ENCODE measurements at regions not wholly inside any gene's neighbourhood (a gene's known extent, or its start where the extent isn't known, plus 50 kb on each side); places are given as distances from the start of the nearest gene placed in this dataset.

GRCh38 chr5:84790406-84790805, 405.7 kb upstream of the EDIL3 start:
- FAIRE-seq (no peak), DNase-seq (ENCODE audit: low read depth, low spot score) (no peak)
- no peak for TF ChIP-seq CTCF (optimal IDR thresholded peaks at IDR 0.05 in 1 of 3, IDR thresholded peaks at IDR 0.05 in 1 of 3, conservative IDR thresholded peaks at IDR 0.05 in 1 of 3; ENCODE audit: extremely low read depth in 1 of 3, insufficient read depth in 2 of 3, low read length in 3 of 3)
- TF ChIP-seq EZH2 (IDR thresholded peaks at IDR 0.05; ENCODE audit: low read length), result no peak
- Histone ChIP-seq H3K4me2 (ENCODE audit: control insufficient read depth, extremely low read depth, insufficient read depth, low read depth, low read length) (no peak overlapping the region), H3K4me3 (ENCODE audit: control insufficient read depth in 2 of 3, extremely low read depth in 1 of 3, insufficient read depth in 2 of 3, low read depth in 1 of 3, low read length in 3 of 3) (no peak overlapping the region), H3K27ac (ENCODE audit: control insufficient read depth, insufficient read depth, low read length) (no peak overlapping the region), H3K4me1 (ENCODE audit: control insufficient read depth, extremely low read depth, insufficient read depth, low read length) (no peaks in the 10 kb centered on the region), H3K9me3 (ENCODE audit: control insufficient read depth, low read depth, low read length) (no peaks in the 10 kb centered on the region), H2AFZ (ENCODE audit: control insufficient read depth, low read length) (no peak overlapping the region), H3K36me3 (ENCODE audit: control insufficient read depth in 2 of 2, extremely low read depth in 1 of 2, insufficient read depth in 2 of 2, low read length in 2 of 2) (no peaks in the 10 kb centered on the region), H3K9ac (ENCODE audit: control insufficient read depth, extremely low read depth, insufficient read depth, low read length) (no peak overlapping the region), H3K9me1 (ENCODE audit: control insufficient read depth, extremely low read depth, insufficient read depth, low read length) (no peaks in the 10 kb centered on the region), H3K27me3 (ENCODE audit: control insufficient read depth, extremely low read depth, insufficient read depth, low read length) (no peaks in the 10 kb centered on the region), H4K20me1 (ENCODE audit: control insufficient read depth, extremely low read depth, insufficient read depth, low read length) (no peaks in the 10 kb centered on the region), H3K79me2 (ENCODE audit: control insufficient read depth, insufficient read depth, low read length) (no peaks in the 10 kb centered on the region)
- dilution Hi-C loops (cut with MboI; ENCODE audit: extremely low pct_ligation_motif_present, low sequenced_read_pairs), result no loop called here

GRCh38 chr5:84783003-84783402, 398.3 kb upstream of the EDIL3 start:
- Histone ChIP-seq H4K20me1 (ENCODE audit: control insufficient read depth, extremely low read depth, insufficient read depth, low read length) (no peaks in the 10 kb centered on the region), H3K27ac (ENCODE audit: control insufficient read depth, insufficient read depth, low read length) (no peak overlapping the region), H3K4me3 (ENCODE audit: control insufficient read depth in 2 of 3, extremely low read depth in 1 of 3, insufficient read depth in 2 of 3, low read depth in 1 of 3, low read length in 3 of 3) (no peak overlapping the region), H2AFZ (ENCODE audit: control insufficient read depth, low read length) (no peak overlapping the region), H3K27me3 (ENCODE audit: control insufficient read depth, extremely low read depth, insufficient read depth, low read length) (no peaks in the 10 kb centered on the region), H3K9ac (ENCODE audit: control insufficient read depth, extremely low read depth, insufficient read depth, low read length) (no peak overlapping the region), H3K36me3 (ENCODE audit: control insufficient read depth in 2 of 2, extremely low read depth in 1 of 2, insufficient read depth in 2 of 2, low read length in 2 of 2) (no peaks in the 10 kb centered on the region), H3K79me2 (ENCODE audit: control insufficient read depth, insufficient read depth, low read length) (no peaks in the 10 kb centered on the region), H3K4me1 (ENCODE audit: control insufficient read depth, extremely low read depth, insufficient read depth, low read length) (no peaks in the 10 kb centered on the region), H3K9me3 (ENCODE audit: control insufficient read depth, low read depth, low read length) (no peaks in the 10 kb centered on the region), H3K4me2 (ENCODE audit: control insufficient read depth, extremely low read depth, insufficient read depth, low read depth, low read length) (no peak overlapping the region), H3K9me1 (ENCODE audit: control insufficient read depth, extremely low read depth, insufficient read depth, low read length) (no peaks in the 10 kb centered on the region)
- FAIRE-seq, result no peak
- dilution Hi-C loops (cut with MboI; ENCODE audit: extremely low pct_ligation_motif_present, low sequenced_read_pairs), result no loop called here
- DNase-seq (ENCODE audit: low read depth, low spot score), result no peak
- TF ChIP-seq CTCF (optimal IDR thresholded peaks at IDR 0.05 in 1 of 3, IDR thresholded peaks at IDR 0.05 in 1 of 3, conservative IDR thresholded peaks at IDR 0.05 in 1 of 3; ENCODE audit: extremely low read depth in 1 of 3, insufficient read depth in 2 of 3, low read length in 3 of 3), result no peak
- no peak for TF ChIP-seq EZH2 (IDR thresholded peaks at IDR 0.05; ENCODE audit: low read length)
